ENCODE measurements at regions not wholly inside any gene's neighbourhood (a gene's known extent, or its start where the extent isn't known, plus 50 kb on each side); places are given as distances from the start of the nearest gene placed in this dataset.

- Histone ChIP-seq H3K9me3 (ENCODE audit: low read length) (no peaks in the 10 kb centered on the region), H3K27ac (ENCODE audit: low read length) (no peak overlapping the region), H3K9ac (ENCODE audit: low read length) (no peak overlapping the region), H3K79me2 (replicated peaks; ENCODE audit: insufficient read depth, low read length) (no peaks in the 10 kb centered on the region), H3K36me3 (ENCODE audit: insufficient read depth, low read length) (no peaks in the 10 kb centered on the region), H3F3A (ENCODE audit: insufficient read depth, low read length, poor library complexity, severe bottlenecking) (no peaks in the 10 kb centered on the region), H4K20me1 (ENCODE audit: insufficient read depth) (no peaks in the 10 kb centered on the region), H2AFZ (ENCODE audit: low read depth, low read length) (no peak overlapping the region), H3K4me3 (ENCODE audit: low read length) (no peak overlapping the region), H3K9me2 (ENCODE audit: insufficient read depth, low read length) (no peaks in the 10 kb centered on the region), H3K4me2 (ENCODE audit: low read length) (no peak overlapping the region), H3K27me3 (ENCODE audit: insufficient read depth, low read depth, low read length) (no peaks in the 10 kb centered on the region)
- TF ChIP-seq TAF1 (IDR thresholded peaks at IDR 0.05; ENCODE audit: low read depth) (no peak), MXI1 (conservative IDR thresholded peaks at IDR 0.05; ENCODE audit: poor library complexity, severe bottlenecking) (no peak), EZH2 (IDR thresholded peaks at IDR 0.05; ENCODE audit: borderline replicate concordance, insufficient read depth, low read length, poor library complexity, severe bottlenecking) (no peak), POLR2AphosphoS5 (IDR thresholded peaks at IDR 0.05) (no peak), EP300 (conservative IDR thresholded peaks at IDR 0.05; ENCODE audit: poor library complexity, severe bottlenecking) (no peak), REST (IDR thresholded peaks at IDR 0.05; ENCODE audit: borderline replicate concordance) (no peak), SMC3 (conservative IDR thresholded peaks at IDR 0.05; ENCODE audit: poor library complexity) (no peak), RAD21 (conservative IDR thresholded peaks at IDR 0.05) (no peak)
- TF ChIP-seq, protein P1, sequence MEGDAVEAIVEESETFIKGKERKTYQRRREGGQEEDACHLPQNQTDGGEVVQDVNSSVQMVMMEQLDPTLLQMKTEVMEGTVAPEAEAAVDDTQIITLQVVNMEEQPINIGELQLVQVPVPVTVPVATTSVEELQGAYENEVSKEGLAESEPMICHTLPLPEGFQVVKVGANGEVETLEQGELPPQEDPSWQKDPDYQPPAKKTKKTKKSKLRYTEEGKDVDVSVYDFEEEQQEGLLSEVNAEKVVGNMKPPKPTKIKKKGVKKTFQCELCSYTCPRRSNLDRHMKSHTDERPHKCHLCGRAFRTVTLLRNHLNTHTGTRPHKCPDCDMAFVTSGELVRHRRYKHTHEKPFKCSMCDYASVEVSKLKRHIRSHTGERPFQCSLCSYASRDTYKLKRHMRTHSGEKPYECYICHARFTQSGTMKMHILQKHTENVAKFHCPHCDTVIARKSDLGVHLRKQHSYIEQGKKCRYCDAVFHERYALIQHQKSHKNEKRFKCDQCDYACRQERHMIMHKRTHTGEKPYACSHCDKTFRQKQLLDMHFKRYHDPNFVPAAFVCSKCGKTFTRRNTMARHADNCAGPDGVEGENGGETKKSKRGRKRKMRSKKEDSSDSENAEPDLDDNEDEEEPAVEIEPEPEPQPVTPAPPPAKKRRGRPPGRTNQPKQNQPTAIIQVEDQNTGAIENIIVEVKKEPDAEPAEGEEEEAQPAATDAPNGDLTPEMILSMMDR (IDR thresholded peaks at IDR 0.05; ENCODE audit: poor library complexity, severe bottlenecking) = no peak
These were observed 100.3 kb upstream of the SOX5 start for GRCh38 chr12:24049728-24050127.

- TF ChIP-seq POLR2AphosphoS5 (IDR thresholded peaks at IDR 0.05) (no peak), RAD21 (conservative IDR thresholded peaks at IDR 0.05) (no peak), SMC3 (conservative IDR thresholded peaks at IDR 0.05; ENCODE audit: poor library complexity) (no peak), EZH2 (IDR thresholded peaks at IDR 0.05; ENCODE audit: borderline replicate concordance, insufficient read depth, low read length, poor library complexity, severe bottlenecking) (no peak), EP300 (conservative IDR thresholded peaks at IDR 0.05; ENCODE audit: poor library complexity, severe bottlenecking) (no peak), REST (IDR thresholded peaks at IDR 0.05; ENCODE audit: borderline replicate concordance) (no peak), TAF1 (IDR thresholded peaks at IDR 0.05; ENCODE audit: low read depth) (no peak), MXI1 (conservative IDR thresholded peaks at IDR 0.05; ENCODE audit: poor library complexity, severe bottlenecking) (no peak)
- TF ChIP-seq, protein P1 (IDR thresholded peaks at IDR 0.05; ENCODE audit: poor library complexity, severe bottlenecking) = no peak
- H3K36me3 ChIP-seq (ENCODE audit: insufficient read depth, low read length) = no peaks in the 10 kb centered on the region
These were observed 99.6 kb upstream of the SOX5 start for GRCh38 chr12:24049101-24049500.

More at GRCh38 chr12:24049101-24049500, 99.6 kb upstream of the SOX5 start:
- Histone ChIP-seq H3K27me3 (ENCODE audit: insufficient read depth, low read depth, low read length) (no peaks in the 10 kb centered on the region), H3K4me3 (ENCODE audit: low read length) (no peak overlapping the region), H3K9me3 (ENCODE audit: low read length) (no peaks in the 10 kb centered on the region), H2AFZ (ENCODE audit: low read depth, low read length) (no peak overlapping the region), H3F3A (ENCODE audit: insufficient read depth, low read length, poor library complexity, severe bottlenecking) (no peaks in the 10 kb centered on the region), H3K79me2 (replicated peaks; ENCODE audit: insufficient read depth, low read length) (no peaks in the 10 kb centered on the region), H3K9ac (ENCODE audit: low read length) (no peak overlapping the region), H3K4me2 (ENCODE audit: low read length) (no peak overlapping the region), H3K9me2 (ENCODE audit: insufficient read depth, low read length) (no peaks in the 10 kb centered on the region), H4K20me1 (ENCODE audit: insufficient read depth) (no peaks in the 10 kb centered on the region), H3K27ac (ENCODE audit: low read length) (no peak overlapping the region)
